HCT116 (cell line): ENCODE measurements at regions not wholly inside any gene's neighbourhood (a gene's known extent, or its start where the extent isn't known, plus 50 kb on each side); places are given as distances from the start of the nearest gene placed in this dataset.

Experiments
- CTCF ChIP-seq, 3 experiments: fragments of 200-600 bp in 1 of 3; sonication (generic) in 1 of 3; IDR thresholded peaks in 2 of 3; conservative IDR thresholded peaks in 1 of 3; 2 replicates each; pipeline ENCODE4 v1.5.1; 2012 to 2017; ENCODE audit warnings: low read depth in 2 of 3, low read length in 2 of 3, antibody characterized with exemption in 1 of 3, borderline replicate concordance in 1 of 3, control low read depth in 1 of 3, mild to moderate bottlenecking in 1 of 3, mixed read lengths in 1 of 3, mixed run types in 1 of 3, moderate library complexity in 1 of 3; ENCODE audit not compliant: insufficient read depth in 1 of 3
- EGR1 ChIP-seq: IDR thresholded peaks from 2 replicates; pipeline ENCODE4 v1.6.1; 2012; ENCODE audit warnings: low read depth
- POLR2A ChIP-seq: IDR thresholded peaks from 2 replicates; pipeline ENCODE4 v1.7.0; 2011; ENCODE audit warnings: borderline replicate concordance; ENCODE audit not compliant: insufficient read depth, insufficient read length; ENCODE audit errors: extremely low read depth
- POLR2AphosphoS5 ChIP-seq: IDR thresholded peaks from 2 replicates; pipeline ENCODE4 v1.6.1; 2011; ENCODE audit warnings: mild to moderate bottlenecking, low read depth, low read length, moderate library complexity
- SIN3A ChIP-seq: IDR thresholded peaks from 2 replicates; pipeline ENCODE4 v1.6.1; 2012; ENCODE audit warnings: low read depth
- TCF7L2 ChIP-seq: IDR thresholded peaks from 2 replicates; pipeline ENCODE4 v1.7.0; 2011; ENCODE audit warnings: borderline replicate concordance, inconsistent platforms; ENCODE audit not compliant: insufficient read depth, insufficient read length; ENCODE audit errors: extremely low read depth
- YY1 ChIP-seq: IDR thresholded peaks from 2 replicates; pipeline ENCODE4 v1.6.1; 2011; ENCODE audit warnings: low read length, low read depth, moderate library complexity, mild to moderate bottlenecking; ENCODE audit not compliant: insufficient replicate concordance; ENCODE audit errors: extremely low read depth
- TF ChIP-seq, protein P1 (sequence below): IDR thresholded peaks from 2 replicates; pipeline ENCODE4 v1.6.1; 2012; ENCODE audit warnings: low read depth
- TF ChIP-seq, protein P2 (sequence below): IDR thresholded peaks from 2 replicates; pipeline ENCODE4 v1.6.1; 2012
- TF ChIP-seq, protein P3 (sequence below): IDR thresholded peaks from 2 replicates; pipeline ENCODE4 v1.6.1; 2011; ENCODE audit warnings: mild to moderate bottlenecking, low read length, moderate library complexity; ENCODE audit not compliant: insufficient replicate concordance; ENCODE audit errors: extremely low read depth
- TF ChIP-seq, protein P4 (sequence below): IDR thresholded peaks from 2 replicates; pipeline ENCODE4 v1.6.1; 2012

DNA sequence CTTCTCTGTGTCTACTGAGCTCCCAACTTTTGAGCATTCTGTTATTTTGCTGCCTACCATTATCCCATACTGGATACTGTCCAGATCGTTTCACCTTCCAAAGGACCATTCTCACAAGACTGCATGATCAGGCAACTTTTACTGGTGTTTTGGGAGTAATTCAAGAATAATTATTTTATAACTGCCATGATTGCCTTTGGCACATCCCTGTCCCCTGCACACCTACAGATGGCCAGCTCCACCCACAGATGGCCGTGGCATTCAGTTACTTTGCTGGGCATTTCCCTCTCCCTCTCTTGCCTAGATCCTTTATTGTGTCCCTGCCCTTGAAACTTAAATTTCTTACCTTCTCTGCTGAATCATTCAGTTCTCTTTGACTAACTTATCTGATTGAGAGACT lies 263.9 kb downstream of the DIPK2A start:
- TF ChIP-seq CTCF (IDR thresholded peaks at IDR 0.05 in 2 of 3, conservative IDR thresholded peaks at IDR 0.05 in 1 of 3; ENCODE audit: borderline replicate concordance in 1 of 3, insufficient read depth in 1 of 3, low read depth in 2 of 3, low read length in 2 of 3): no peak
- TF ChIP-seq, protein P1, sequence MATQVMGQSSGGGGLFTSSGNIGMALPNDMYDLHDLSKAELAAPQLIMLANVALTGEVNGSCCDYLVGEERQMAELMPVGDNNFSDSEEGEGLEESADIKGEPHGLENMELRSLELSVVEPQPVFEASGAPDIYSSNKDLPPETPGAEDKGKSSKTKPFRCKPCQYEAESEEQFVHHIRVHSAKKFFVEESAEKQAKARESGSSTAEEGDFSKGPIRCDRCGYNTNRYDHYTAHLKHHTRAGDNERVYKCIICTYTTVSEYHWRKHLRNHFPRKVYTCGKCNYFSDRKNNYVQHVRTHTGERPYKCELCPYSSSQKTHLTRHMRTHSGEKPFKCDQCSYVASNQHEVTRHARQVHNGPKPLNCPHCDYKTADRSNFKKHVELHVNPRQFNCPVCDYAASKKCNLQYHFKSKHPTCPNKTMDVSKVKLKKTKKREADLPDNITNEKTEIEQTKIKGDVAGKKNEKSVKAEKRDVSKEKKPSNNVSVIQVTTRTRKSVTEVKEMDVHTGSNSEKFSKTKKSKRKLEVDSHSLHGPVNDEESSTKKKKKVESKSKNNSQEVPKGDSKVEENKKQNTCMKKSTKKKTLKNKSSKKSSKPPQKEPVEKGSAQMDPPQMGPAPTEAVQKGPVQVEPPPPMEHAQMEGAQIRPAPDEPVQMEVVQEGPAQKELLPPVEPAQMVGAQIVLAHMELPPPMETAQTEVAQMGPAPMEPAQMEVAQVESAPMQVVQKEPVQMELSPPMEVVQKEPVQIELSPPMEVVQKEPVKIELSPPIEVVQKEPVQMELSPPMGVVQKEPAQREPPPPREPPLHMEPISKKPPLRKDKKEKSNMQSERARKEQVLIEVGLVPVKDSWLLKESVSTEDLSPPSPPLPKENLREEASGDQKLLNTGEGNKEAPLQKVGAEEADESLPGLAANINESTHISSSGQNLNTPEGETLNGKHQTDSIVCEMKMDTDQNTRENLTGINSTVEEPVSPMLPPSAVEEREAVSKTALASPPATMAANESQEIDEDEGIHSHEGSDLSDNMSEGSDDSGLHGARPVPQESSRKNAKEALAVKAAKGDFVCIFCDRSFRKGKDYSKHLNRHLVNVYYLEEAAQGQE: no peak
- no peak for TF ChIP-seq YY1
- TF ChIP-seq POLR2AphosphoS5: no peak
- no peak for TF ChIP-seq EGR1
- TF ChIP-seq, protein P2, sequence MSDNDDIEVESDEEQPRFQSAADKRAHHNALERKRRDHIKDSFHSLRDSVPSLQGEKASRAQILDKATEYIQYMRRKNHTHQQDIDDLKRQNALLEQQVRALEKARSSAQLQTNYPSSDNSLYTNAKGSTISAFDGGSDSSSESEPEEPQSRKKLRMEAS: no peak
- no peak for TF ChIP-seq TCF7L2
- TF ChIP-seq POLR2A: no peak
- TF ChIP-seq, protein P3, sequence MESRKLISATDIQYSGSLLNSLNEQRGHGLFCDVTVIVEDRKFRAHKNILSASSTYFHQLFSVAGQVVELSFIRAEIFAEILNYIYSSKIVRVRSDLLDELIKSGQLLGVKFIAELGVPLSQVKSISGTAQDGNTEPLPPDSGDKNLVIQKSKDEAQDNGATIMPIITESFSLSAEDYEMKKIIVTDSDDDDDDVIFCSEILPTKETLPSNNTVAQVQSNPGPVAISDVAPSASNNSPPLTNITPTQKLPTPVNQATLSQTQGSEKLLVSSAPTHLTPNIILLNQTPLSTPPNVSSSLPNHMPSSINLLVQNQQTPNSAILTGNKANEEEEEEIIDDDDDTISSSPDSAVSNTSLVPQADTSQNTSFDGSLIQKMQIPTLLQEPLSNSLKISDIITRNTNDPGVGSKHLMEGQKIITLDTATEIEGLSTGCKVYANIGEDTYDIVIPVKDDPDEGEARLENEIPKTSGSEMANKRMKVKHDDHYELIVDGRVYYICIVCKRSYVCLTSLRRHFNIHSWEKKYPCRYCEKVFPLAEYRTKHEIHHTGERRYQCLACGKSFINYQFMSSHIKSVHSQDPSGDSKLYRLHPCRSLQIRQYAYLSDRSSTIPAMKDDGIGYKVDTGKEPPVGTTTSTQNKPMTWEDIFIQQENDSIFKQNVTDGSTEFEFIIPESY: no peak
- TF ChIP-seq SIN3A: no peak
- TF ChIP-seq, protein P4, sequence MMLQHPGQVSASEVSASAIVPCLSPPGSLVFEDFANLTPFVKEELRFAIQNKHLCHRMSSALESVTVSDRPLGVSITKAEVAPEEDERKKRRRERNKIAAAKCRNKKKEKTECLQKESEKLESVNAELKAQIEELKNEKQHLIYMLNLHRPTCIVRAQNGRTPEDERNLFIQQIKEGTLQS: no peak
